ENCODE measurements at regions not wholly inside any gene's neighbourhood (a gene's known extent, or its start where the extent isn't known, plus 50 kb on each side); places are given as distances from the start of the nearest gene placed in this dataset.

DNA sequence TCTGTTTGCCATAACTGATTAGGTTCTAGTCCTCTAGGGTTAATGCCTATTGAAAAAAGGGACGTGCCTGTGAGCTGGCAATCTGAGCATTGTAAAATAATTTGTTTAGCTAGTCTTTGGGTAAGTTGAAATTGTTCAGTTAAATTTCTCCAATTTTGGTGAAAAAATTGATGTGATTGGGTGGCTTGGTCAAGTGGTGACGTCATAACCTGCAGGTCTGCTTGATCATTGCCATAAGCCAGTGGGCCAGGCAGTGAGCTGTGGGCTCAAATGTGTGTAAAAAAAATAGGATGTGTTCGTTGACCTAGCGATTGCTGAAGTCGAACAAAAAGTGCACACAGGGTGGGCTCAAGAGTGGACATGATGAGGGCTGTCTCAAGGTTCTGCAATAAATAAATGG is 193.3 kb downstream of the ZC4H2 start:
- H3K4me3 ChIP-seq, result no peak overlapping the region
- H3K9me3 ChIP-seq (replicated peaks; ENCODE audit: control insufficient read depth, insufficient read depth, low read length), result no peaks in the 10 kb centered on the region
- FAIRE-seq, result no peak
- H3K36me3 ChIP-seq (ENCODE audit: control insufficient read depth in 2 of 2, insufficient read depth in 2 of 2, low read length in 1 of 2), result no peaks in the 10 kb centered on the region
- H3K4me2 ChIP-seq (ENCODE audit: control insufficient read depth, insufficient read depth), result no peak overlapping the region
- no TSS peak for BruUV-seq (replicated peaks)
- no peaks in the 10 kb centered on the region for H4K20me1 ChIP-seq (ENCODE audit: control insufficient read depth, insufficient read depth)
- no peak for DNase-seq (ENCODE audit: low read depth, low spot score)
- TF ChIP-seq, protein P1, sequence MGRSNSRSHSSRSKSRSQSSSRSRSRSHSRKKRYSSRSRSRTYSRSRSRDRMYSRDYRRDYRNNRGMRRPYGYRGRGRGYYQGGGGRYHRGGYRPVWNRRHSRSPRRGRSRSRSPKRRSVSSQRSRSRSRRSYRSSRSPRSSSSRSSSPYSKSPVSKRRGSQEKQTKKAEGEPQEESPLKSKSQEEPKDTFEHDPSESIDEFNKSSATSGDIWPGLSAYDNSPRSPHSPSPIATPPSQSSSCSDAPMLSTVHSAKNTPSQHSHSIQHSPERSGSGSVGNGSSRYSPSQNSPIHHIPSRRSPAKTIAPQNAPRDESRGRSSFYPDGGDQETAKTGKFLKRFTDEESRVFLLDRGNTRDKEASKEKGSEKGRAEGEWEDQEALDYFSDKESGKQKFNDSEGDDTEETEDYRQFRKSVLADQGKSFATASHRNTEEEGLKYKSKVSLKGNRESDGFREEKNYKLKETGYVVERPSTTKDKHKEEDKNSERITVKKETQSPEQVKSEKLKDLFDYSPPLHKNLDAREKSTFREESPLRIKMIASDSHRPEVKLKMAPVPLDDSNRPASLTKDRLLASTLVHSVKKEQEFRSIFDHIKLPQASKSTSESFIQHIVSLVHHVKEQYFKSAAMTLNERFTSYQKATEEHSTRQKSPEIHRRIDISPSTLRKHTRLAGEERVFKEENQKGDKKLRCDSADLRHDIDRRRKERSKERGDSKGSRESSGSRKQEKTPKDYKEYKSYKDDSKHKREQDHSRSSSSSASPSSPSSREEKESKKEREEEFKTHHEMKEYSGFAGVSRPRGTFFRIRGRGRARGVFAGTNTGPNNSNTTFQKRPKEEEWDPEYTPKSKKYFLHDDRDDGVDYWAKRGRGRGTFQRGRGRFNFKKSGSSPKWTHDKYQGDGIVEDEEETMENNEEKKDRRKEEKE (IDR thresholded peaks at IDR 0.05), result no peak
- no peak for TF ChIP-seq CREM (IDR thresholded peaks at IDR 0.05; ENCODE audit: low read depth)
- TF ChIP-seq EP300 (IDR thresholded peaks at IDR 0.05; ENCODE audit: borderline replicate concordance in 1 of 2, control insufficient read depth in 1 of 2, low read depth in 2 of 2, low read length in 2 of 2), result no peak
- TF ChIP-seq LARP7 (IDR thresholded peaks at IDR 0.05), result no peak
- no peak for TF ChIP-seq ETV6 (conservative IDR thresholded peaks at IDR 0.05 in 1 of 2, IDR thresholded peaks at IDR 0.05 in 1 of 2; ENCODE audit: borderline replicate concordance in 1 of 2, low read depth in 1 of 2)
- TF ChIP-seq ZNF622 (IDR thresholded peaks at IDR 0.05), result no peak
- TF ChIP-seq NKRF (conservative IDR thresholded peaks at IDR 0.05), result no peak
- TF ChIP-seq, protein P2, sequence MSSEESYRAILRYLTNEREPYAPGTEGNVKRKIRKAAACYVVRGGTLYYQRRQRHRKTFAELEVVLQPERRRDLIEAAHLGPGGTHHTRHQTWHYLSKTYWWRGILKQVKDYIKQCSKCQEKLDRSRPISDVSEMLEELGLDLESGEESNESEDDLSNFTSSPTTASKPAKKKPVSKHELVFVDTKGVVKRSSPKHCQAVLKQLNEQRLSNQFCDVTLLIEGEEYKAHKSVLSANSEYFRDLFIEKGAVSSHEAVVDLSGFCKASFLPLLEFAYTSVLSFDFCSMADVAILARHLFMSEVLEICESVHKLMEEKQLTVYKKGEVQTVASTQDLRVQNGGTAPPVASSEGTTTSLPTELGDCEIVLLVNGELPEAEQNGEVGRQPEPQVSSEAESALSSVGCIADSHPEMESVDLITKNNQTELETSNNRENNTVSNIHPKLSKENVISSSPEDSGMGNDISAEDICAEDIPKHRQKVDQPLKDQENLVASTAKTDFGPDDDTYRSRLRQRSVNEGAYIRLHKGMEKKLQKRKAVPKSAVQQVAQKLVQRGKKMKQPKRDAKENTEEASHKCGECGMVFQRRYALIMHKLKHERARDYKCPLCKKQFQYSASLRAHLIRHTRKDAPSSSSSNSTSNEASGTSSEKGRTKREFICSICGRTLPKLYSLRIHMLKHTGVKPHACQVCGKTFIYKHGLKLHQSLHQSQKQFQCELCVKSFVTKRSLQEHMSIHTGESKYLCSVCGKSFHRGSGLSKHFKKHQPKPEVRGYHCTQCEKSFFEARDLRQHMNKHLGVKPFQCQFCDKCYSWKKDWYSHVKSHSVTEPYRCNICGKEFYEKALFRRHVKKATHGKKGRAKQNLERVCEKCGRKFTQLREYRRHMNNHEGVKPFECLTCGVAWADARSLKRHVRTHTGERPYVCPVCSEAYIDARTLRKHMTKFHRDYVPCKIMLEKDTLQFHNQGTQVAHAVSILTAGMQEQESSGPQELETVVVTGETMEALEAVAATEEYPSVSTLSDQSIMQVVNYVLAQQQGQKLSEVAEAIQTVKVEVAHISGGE (CRISPR knock-in tag; IDR thresholded peaks at IDR 0.05), result no peak
- no peak for TF ChIP-seq BRCA1 (IDR thresholded peaks at IDR 0.05; ENCODE audit: low read depth, low read length)
- no peak for TF ChIP-seq NFIC (IDR thresholded peaks at IDR 0.05; ENCODE audit: low read depth, low read length)
- RAD21 ChIA-PET (ENCODE audit: unreplicated experiment), result no interaction called here
- WGBS (ENCODE audit: insufficient coverage, insufficient replicate concordance, low lambda C conversion rate, missing lambda C conversion rate), result 52% methylated on average over 5 of the region's 5 CpGs
- SMC1A ChIA-PET (ENCODE audit: uncharacterized antibody, unreplicated experiment), result no interaction called here
- H2AFZ ChIP-seq (ENCODE audit: control insufficient read depth, low read depth, low read length), result no peak overlapping the region
- POLR2A ChIA-PET, result no interaction called here
- in situ Hi-C loops (cut with MboI), result no loop called here
- CTCF ChIA-PET, result no interaction called here
- no peak overlapping the region for H3K9ac ChIP-seq (ENCODE audit: control insufficient read depth, insufficient read depth, low read length)
- intact Hi-C loops (cut with micrococcal nuclease; ENCODE audit: unreplicated experiment), result no loop called here
- H3K27me3 ChIP-seq (replicated peaks in 1 of 2; ENCODE audit: control insufficient read depth in 2 of 2, insufficient read depth in 2 of 2, low read length in 1 of 2), result no peaks in the 10 kb centered on the region
- no peaks in the 10 kb centered on the region for H3K4me1 ChIP-seq (ENCODE audit: control insufficient read depth, insufficient read depth, low read length)
- ATAC-seq, result no peak
- H3K79me2 ChIP-seq (ENCODE audit: control insufficient read depth, insufficient read depth, low read length), result no peaks in the 10 kb centered on the region
- no peak overlapping the region for H3K27ac ChIP-seq (ENCODE audit: control insufficient read depth, insufficient read depth)
